ELF-1 (cell line): ENCODE measurements at regions not wholly inside any gene's neighbourhood (a gene's known extent, or its start where the extent isn't known, plus 50 kb on each side); places are given as distances from the start of the nearest gene placed in this dataset.
"Not testable (repeated sequence)": the region's sequence is repeated elsewhere in the genome, so short reads cannot be mapped to it uniquely, and the experiment has no call there.

ENCODE experiments used
- DNase-seq: peaks from one replicate; pipeline ENCODE4 v3.0.0-alpha.2; 2016; ENCODE audit warnings: low read depth, low spot score

- DNase-seq: no peak
These were observed 102.9 kb upstream of the ARMC3 start for GRCh38 chr10:22824984-22825383.

GRCh38 chr10:22824520-22824919 is 103.3 kb upstream of the ARMC3 start:
- DNase-seq: no peak

GRCh38 chr10:22823109-22823508 is 104.7 kb upstream of the ARMC3 start:
- no peak for DNase-seq

GRCh38 chr10:22821921-22822320 is 105.9 kb upstream of the ARMC3 start:
- DNase-seq: not testable (repeated sequence)

GRCh38 chr10:22821501-22821900 is 106.4 kb upstream of the ARMC3 start:
- DNase-seq: no peak

GRCh38 chr10:22816298-22816653 is 101.9 kb upstream of the PIP4K2A start:
- no peak for DNase-seq

GRCh38 chr10:22810643-22811465 is 96.5 kb upstream of the PIP4K2A start:
- peak; percentile 50 for DNase-seq

GRCh38 chr10:22807238-22807637 is 92.9 kb upstream of the PIP4K2A start:
- DNase-seq: no peak

- no peak for DNase-seq
These were observed 90.9 kb upstream of the PIP4K2A start for GRCh38 chr10:22805304-22805703.

- DNase-seq: no peak
These were observed 89.0 kb upstream of the PIP4K2A start for GRCh38 chr10:22803261-22803885.

GRCh38 chr10:22801785-22802184 is 87.4 kb upstream of the PIP4K2A start:
- DNase-seq: no peak

- DNase-seq: not testable (repeated sequence)
These were observed 83.4 kb upstream of the PIP4K2A start for GRCh38 chr10:22797796-22798195.

- no peak for DNase-seq
These were observed 81.2 kb upstream of the PIP4K2A start for GRCh38 chr10:22795546-22795945.

GRCh38 chr10:22792161-22792560 is 77.8 kb upstream of the PIP4K2A start:
- DNase-seq: no peak

- DNase-seq: no peak
These were observed 77.3 kb upstream of the PIP4K2A start for GRCh38 chr10:22791665-22792064.

- no peak for DNase-seq
These were observed 70.3 kb upstream of the PIP4K2A start for GRCh38 chr10:22784668-22785067.

- DNase-seq: no peak
These were observed 69.4 kb upstream of the PIP4K2A start for GRCh38 chr10:22783807-22784206.

- no peak for DNase-seq
These were observed 66.1 kb upstream of the PIP4K2A start for GRCh38 chr10:22780474-22780885.

GRCh38 chr10:22779331-22780019 is 65.1 kb upstream of the PIP4K2A start:
- no peak for DNase-seq

GRCh38 chr10:22774102-22774501 is 59.7 kb upstream of the PIP4K2A start:
- no peak for DNase-seq

- DNase-seq: not testable (repeated sequence)
These were observed 57.3 kb upstream of the PIP4K2A start for GRCh38 chr10:22771631-22772030.

GRCh38 chr10:22770270-22770669 is 55.9 kb upstream of the PIP4K2A start:
- DNase-seq: no peak

GRCh38 chr10:22767859-22768258 is 53.5 kb upstream of the PIP4K2A start:
- no peak for DNase-seq
